GM23338 (cell line): ENCODE measurements at regions not wholly inside any gene's neighbourhood (a gene's known extent, or its start where the extent isn't known, plus 50 kb on each side); places are given as distances from the start of the nearest gene placed in this dataset.

Source experiments
- ATAC-seq: fragments of 200-7000 bp; cut with Tn5 transposase; 3 replicates; pipeline ENCODE4 v1.9.1; 2020
- DNase-seq: peaks from one replicate; pipeline ENCODE4 v3.0.0-alpha.2; 2015; ENCODE audit warnings: low spot score
- H2AFZ ChIP-seq: fragments of 200-600 bp; sonication (generic); 2 replicates; pipeline ENCODE4 v1.8.0; 2016; ENCODE audit warnings: antibody characterized with exemption, mild to moderate bottlenecking, moderate library complexity
- H3F3A ChIP-seq: fragments of 200-600 bp; sonication (generic); replicated peaks from 2 replicates; pipeline ENCODE4 v1.8.0; 2017; ENCODE audit warnings: antibody characterized with exemption, mixed run types, low read depth
- H3K27ac ChIP-seq: fragments of 200-600 bp; sonication (generic); 2 replicates; pipeline ENCODE4 v1.6.1; 2016; ENCODE audit warnings: low read depth
- H3K27me3 ChIP-seq: fragments of 200-600 bp; sonication (generic); 2 replicates; pipeline ENCODE4 v1.8.0; 2016; ENCODE audit warnings: mild to moderate bottlenecking, mixed run types, moderate library complexity; ENCODE audit not compliant: insufficient read depth
- H3K36me3 ChIP-seq: fragments of 200-600 bp; sonication (generic); 2 replicates; pipeline ENCODE4 v1.8.0; 2016; ENCODE audit warnings: mild to moderate bottlenecking; ENCODE audit not compliant: insufficient read depth
- H3K4me1 ChIP-seq: fragments of 200-600 bp; sonication (generic); 2 replicates; pipeline ENCODE4 v1.8.0; 2016; ENCODE audit warnings: mild to moderate bottlenecking, moderate library complexity; ENCODE audit not compliant: insufficient read depth
- H3K4me2 ChIP-seq: fragments of 200-600 bp; sonication (generic); 2 replicates; pipeline ENCODE4 v1.7.1; 2017; ENCODE audit warnings: mixed run types
- H3K4me3 ChIP-seq: fragments of 200-600 bp; sonication (generic); 2 replicates; pipeline ENCODE4 v1.6.1; 2016; ENCODE audit warnings: mixed run types
- H3K79me2 ChIP-seq: fragments of 200-600 bp; sonication (generic); replicated peaks from 2 replicates; pipeline ENCODE4 v1.8.0; 2017; ENCODE audit warnings: mild to moderate bottlenecking; ENCODE audit not compliant: insufficient read depth
- H3K9me2 ChIP-seq: fragments of 200-600 bp; sonication (generic); 2 replicates; pipeline ENCODE4 v1.8.0; 2017; ENCODE audit not compliant: insufficient read depth
- H4K20me1 ChIP-seq: fragments of 200-600 bp; sonication (generic); replicated peaks from 2 replicates; pipeline ENCODE4 v1.8.0; 2017; ENCODE audit warnings: mild to moderate bottlenecking; ENCODE audit not compliant: insufficient read depth
- H3K27ac Mint-ChIP-seq: 2 replicates; pipeline ENCODE4 v1.8.0; 2020; ENCODE audit warnings: inconsistent platforms, mild to moderate bottlenecking, moderate library complexity, mixed read lengths
- H3K27me3 Mint-ChIP-seq: 3 replicates; pipeline ENCODE4 v1.8.0; 2022; ENCODE audit warnings: low read depth, mild to moderate bottlenecking, moderate library complexity, mixed read lengths, inconsistent platforms; ENCODE audit not compliant: insufficient read depth, poor library complexity
- H3K36me3 Mint-ChIP-seq: 3 replicates; pipeline ENCODE4 v1.8.0; 2021; ENCODE audit warnings: low read depth, mild to moderate bottlenecking, inconsistent platforms, moderate library complexity, mixed read lengths
- H3K4me1 Mint-ChIP-seq: 3 replicates; pipeline ENCODE4 v1.8.0; 2020; ENCODE audit warnings: mild to moderate bottlenecking, inconsistent platforms, mixed read lengths
- H3K4me3 Mint-ChIP-seq: 3 replicates; pipeline ENCODE4 v1.8.0; 2021; ENCODE audit warnings: moderate library complexity, mild to moderate bottlenecking, inconsistent platforms, mixed read lengths
- H3K9me3 Mint-ChIP-seq: 3 replicates; pipeline ENCODE4 v1.8.0; 2020; ENCODE audit warnings: moderate library complexity, mild to moderate bottlenecking, inconsistent platforms, mixed read lengths
- CTCF ChIP-seq, 2 experiments: fragments of 200-600 bp in 1 of 2; sonication (generic) in 1 of 2; conservative IDR thresholded peaks; 2 replicates each; pipeline versions ENCODE4 v1.5.1 to v1.6.1; 2016 to 2017; ENCODE audit warnings: antibody characterized with exemption in 2 of 2, low read depth in 2 of 2, mild to moderate bottlenecking in 2 of 2, moderate library complexity in 1 of 2
- NANOG ChIP-seq: IDR thresholded peaks from 2 replicates; pipeline ENCODE4 v1.6.1; 2016; ENCODE audit warnings: antibody characterized with exemption, borderline replicate concordance
- POLR2AphosphoS5 ChIP-seq: IDR thresholded peaks from 2 replicates; pipeline ENCODE4 v1.6.1; 2016; ENCODE audit warnings: antibody characterized with exemption, low read depth

GRCh38 chr1:234781241-234782065, 171.5 kb upstream of the IRF2BP2 start:
- H3K79me2 ChIP-seq: no peaks in the 10 kb centered on the region
- no peaks in the 10 kb centered on the region for H3K36me3 ChIP-seq
- Mint-ChIP-seq H3K9me3 (no peaks in the 10 kb centered on the region), H3K27ac (no peak overlapping the region), H3K36me3 (no peaks in the 10 kb centered on the region), H3K27me3 (no peaks in the 10 kb centered on the region), H3K4me3 (no peak overlapping the region), H3K4me1 (peaks cover 8% of the 10 kb centered on the region; the same call in 2 of the 3 replicates)
- no peak overlapping the region for H3K4me2 ChIP-seq
- H4K20me1 ChIP-seq: no peaks in the 10 kb centered on the region
- H3K27me3 ChIP-seq: peaks cover 13% of the 10 kb centered on the region; the same call in 1 of the 2 replicates
- peaks cover 24% of the 10 kb centered on the region for H3K4me1 ChIP-seq
- H2AFZ ChIP-seq: peak overlapping the region; percentile 45; the same call in 1 of the 2 replicates
- DNase-seq (peak; percentile 45), ATAC-seq (no peak)
- no peak overlapping the region for H3K27ac ChIP-seq
- H3K9me2 ChIP-seq: peaks cover 42% of the 10 kb centered on the region
- peaks cover 16% of the 10 kb centered on the region for H3F3A ChIP-seq
- TF ChIP-seq CTCF (conservative IDR thresholded peaks at IDR 0.05; ENCODE audit: low read depth in 2 of 2) (peak; percentile 31 to 40), NANOG (no peak)
- no peak overlapping the region for H3K4me3 ChIP-seq

GRCh38 chr1:234780531-234781162, 170.7 kb upstream of the IRF2BP2 start:
- peaks cover 13% of the 10 kb centered on the region; the same call in 1 of the 2 replicates for H3K27me3 ChIP-seq
- peak overlapping the region; percentile 45 for H2AFZ ChIP-seq
- H3K27me3 Mint-ChIP-seq: no peaks in the 10 kb centered on the region
- DNase-seq (peak; percentile 43), ATAC-seq (peak; percentile 17)
- no peak for TF ChIP-seq POLR2AphosphoS5
- peak in 1 of 2 experiments; percentile 23; a peak in 1 of 4 replicates for TF ChIP-seq CTCF (conservative IDR thresholded peaks at IDR 0.05; ENCODE audit: low read depth in 2 of 2)
- H3K4me3 ChIP-seq: no peak overlapping the region
- no peaks in the 10 kb centered on the region for H3K79me2 ChIP-seq
- H3K27ac ChIP-seq: no peak overlapping the region
- peaks cover 17% of the 10 kb centered on the region for H3F3A ChIP-seq
- no peaks in the 10 kb centered on the region for H3K36me3 Mint-ChIP-seq
- no peaks in the 10 kb centered on the region for H3K36me3 ChIP-seq
- peak overlapping the region; percentile 36; the same call in 1 of the 2 replicates for H3K4me2 ChIP-seq
- H3K9me3 Mint-ChIP-seq: no peaks in the 10 kb centered on the region
- H4K20me1 ChIP-seq: no peaks in the 10 kb centered on the region
- peaks cover 43% of the 10 kb centered on the region for H3K9me2 ChIP-seq
- peaks cover 23% of the 10 kb centered on the region for H3K4me1 ChIP-seq
- H3K27ac Mint-ChIP-seq: no peak overlapping the region
- peaks cover 8% of the 10 kb centered on the region; the same call in 2 of the 3 replicates for H3K4me1 Mint-ChIP-seq
- H3K4me3 Mint-ChIP-seq: no peak overlapping the region
